ENCODE measurements at regions not wholly inside any gene's neighbourhood (a gene's known extent, or its start where the extent isn't known, plus 50 kb on each side); places are given as distances from the start of the nearest gene placed in this dataset.

DNA sequence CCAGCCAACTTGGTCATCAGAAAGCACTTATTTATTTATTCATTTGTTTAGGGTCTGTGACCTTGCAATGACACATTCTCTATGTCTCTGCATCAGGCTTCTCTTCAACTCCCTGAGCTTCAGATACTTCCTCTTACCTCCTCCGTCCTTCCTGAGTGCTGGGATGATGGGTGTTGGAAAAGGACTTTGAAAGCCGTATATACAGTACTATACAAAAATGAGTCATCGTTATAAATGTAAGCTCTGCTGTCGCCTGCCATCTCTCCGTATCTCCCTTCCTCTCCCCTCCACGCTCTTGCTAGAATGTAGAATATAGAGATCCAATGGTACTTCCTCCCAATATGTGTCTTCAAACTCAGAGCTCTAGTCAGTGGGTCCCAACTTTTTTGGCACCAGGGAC lies 91.9 kb upstream of the SALL4 start:
- Histone ChIP-seq H3K9me3 (ENCODE audit: insufficient read depth, low read depth, low read length) (no peaks in the 10 kb centered on the region), H3K27me3 (ENCODE audit: insufficient read depth, low read length, poor library complexity, severe bottlenecking) (no peaks in the 10 kb centered on the region), H3F3A (ENCODE audit: low read depth) (no peaks in the 10 kb centered on the region), H3K79me2 (ENCODE audit: insufficient read depth, low read length) (no peaks in the 10 kb centered on the region), H4K20me1 (ENCODE audit: insufficient read depth, low read length, poor library complexity, severe bottlenecking) (no peaks in the 10 kb centered on the region), H3K9me2 (replicated peaks; ENCODE audit: low read depth, low read length) (no peaks in the 10 kb centered on the region), H3K36me3 (ENCODE audit: insufficient read depth, low read length) (no peaks in the 10 kb centered on the region), H3K4me2 (ENCODE audit: low read depth, low read length, poor library complexity, severe bottlenecking) (no peak overlapping the region), H3K4me1 (ENCODE audit: insufficient read depth, low read length, poor library complexity, severe bottlenecking) (peaks cover 7% of the 10 kb centered on the region), H3K4me3 (ENCODE audit: low read length, poor library complexity, severe bottlenecking) (no peak overlapping the region), H2AFZ (ENCODE audit: low read length) (no peak overlapping the region), H3K9ac (ENCODE audit: low read depth, low read length, poor library complexity, severe bottlenecking) (no peak overlapping the region)
- TF ChIP-seq, protein P1, sequence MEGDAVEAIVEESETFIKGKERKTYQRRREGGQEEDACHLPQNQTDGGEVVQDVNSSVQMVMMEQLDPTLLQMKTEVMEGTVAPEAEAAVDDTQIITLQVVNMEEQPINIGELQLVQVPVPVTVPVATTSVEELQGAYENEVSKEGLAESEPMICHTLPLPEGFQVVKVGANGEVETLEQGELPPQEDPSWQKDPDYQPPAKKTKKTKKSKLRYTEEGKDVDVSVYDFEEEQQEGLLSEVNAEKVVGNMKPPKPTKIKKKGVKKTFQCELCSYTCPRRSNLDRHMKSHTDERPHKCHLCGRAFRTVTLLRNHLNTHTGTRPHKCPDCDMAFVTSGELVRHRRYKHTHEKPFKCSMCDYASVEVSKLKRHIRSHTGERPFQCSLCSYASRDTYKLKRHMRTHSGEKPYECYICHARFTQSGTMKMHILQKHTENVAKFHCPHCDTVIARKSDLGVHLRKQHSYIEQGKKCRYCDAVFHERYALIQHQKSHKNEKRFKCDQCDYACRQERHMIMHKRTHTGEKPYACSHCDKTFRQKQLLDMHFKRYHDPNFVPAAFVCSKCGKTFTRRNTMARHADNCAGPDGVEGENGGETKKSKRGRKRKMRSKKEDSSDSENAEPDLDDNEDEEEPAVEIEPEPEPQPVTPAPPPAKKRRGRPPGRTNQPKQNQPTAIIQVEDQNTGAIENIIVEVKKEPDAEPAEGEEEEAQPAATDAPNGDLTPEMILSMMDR (conservative IDR thresholded peaks at IDR 0.05; ENCODE audit: low read length), result no peak
- TF ChIP-seq EZH2phosphoT487 (IDR thresholded peaks at IDR 0.05; ENCODE audit: borderline replicate concordance), result no peak

DNA sequence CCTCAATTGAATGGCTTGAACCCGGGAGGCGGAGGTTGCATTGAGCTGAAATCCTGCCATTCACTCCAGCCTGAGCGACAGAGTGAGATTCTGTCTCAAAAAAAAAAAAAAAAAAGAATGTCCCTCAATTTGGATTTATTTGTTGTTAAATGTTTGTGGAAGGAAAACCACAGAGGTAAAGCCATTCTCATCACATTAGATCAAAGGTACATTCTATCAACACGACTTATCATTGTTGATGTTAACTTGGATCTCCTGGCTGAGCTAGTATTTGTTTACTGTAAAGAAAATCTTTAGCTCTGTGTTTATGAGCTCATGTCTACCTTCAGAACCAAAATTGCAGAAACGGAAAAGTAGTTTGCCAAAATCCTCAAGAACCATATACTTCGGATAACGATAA lies 91.4 kb upstream of the SALL4 start:
- TF ChIP-seq EZH2phosphoT487 (IDR thresholded peaks at IDR 0.05; ENCODE audit: borderline replicate concordance), result no peak
- TF ChIP-seq, protein P1 (conservative IDR thresholded peaks at IDR 0.05; ENCODE audit: low read length), result no peak
- H3K9me2 ChIP-seq (replicated peaks; ENCODE audit: low read depth, low read length), result no peaks in the 10 kb centered on the region
- no peaks in the 10 kb centered on the region for H3K27me3 ChIP-seq (ENCODE audit: insufficient read depth, low read length, poor library complexity, severe bottlenecking)

DNA sequence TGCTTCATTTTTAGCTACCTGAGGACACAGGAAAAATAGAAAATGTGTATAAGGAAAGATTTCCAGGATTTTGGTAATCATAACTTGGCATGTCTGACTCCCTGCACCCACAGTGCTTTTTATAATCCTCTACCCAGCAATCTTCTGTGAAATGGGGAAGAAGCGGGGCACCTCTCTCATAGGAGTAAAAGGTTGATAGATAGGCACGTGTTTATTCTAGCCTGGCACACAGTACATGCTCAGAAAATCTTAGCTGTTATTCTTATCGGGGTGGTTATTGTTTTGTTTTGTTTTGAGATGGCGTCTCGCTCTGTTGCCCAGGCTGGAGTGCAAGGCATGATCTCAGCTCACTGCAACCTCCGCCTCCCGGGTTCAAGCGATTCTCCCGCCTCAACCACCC lies 87.7 kb upstream of the SALL4 start:
- peaks cover 16% of the 10 kb centered on the region for H3K4me1 ChIP-seq (ENCODE audit: insufficient read depth, low read length, poor library complexity, severe bottlenecking)
- no peaks in the 10 kb centered on the region for H3K9me2 ChIP-seq (replicated peaks; ENCODE audit: low read depth, low read length)
- peak overlapping the region; percentile 47; the same call in 1 of the 2 replicates for H2AFZ ChIP-seq (ENCODE audit: low read length)
- H3K4me2 ChIP-seq (ENCODE audit: low read depth, low read length, poor library complexity, severe bottlenecking), result no peak overlapping the region
- H3K79me2 ChIP-seq (ENCODE audit: insufficient read depth, low read length), result no peaks in the 10 kb centered on the region
- no peaks in the 10 kb centered on the region for H3K27me3 ChIP-seq (ENCODE audit: insufficient read depth, low read length, poor library complexity, severe bottlenecking)
- no peaks in the 10 kb centered on the region for H4K20me1 ChIP-seq (ENCODE audit: insufficient read depth, low read length, poor library complexity, severe bottlenecking)
- no peaks in the 10 kb centered on the region for H3K9me3 ChIP-seq (ENCODE audit: insufficient read depth, low read depth, low read length)
- H3F3A ChIP-seq (ENCODE audit: low read depth), result no peaks in the 10 kb centered on the region
- H3K9ac ChIP-seq (ENCODE audit: low read depth, low read length, poor library complexity, severe bottlenecking), result no peak overlapping the region
- no peaks in the 10 kb centered on the region for H3K36me3 ChIP-seq (ENCODE audit: insufficient read depth, low read length)
- TF ChIP-seq, protein P1 (conservative IDR thresholded peaks at IDR 0.05; ENCODE audit: low read length), result no peak
- no peak for TF ChIP-seq EZH2phosphoT487 (IDR thresholded peaks at IDR 0.05; ENCODE audit: borderline replicate concordance)
- no peak overlapping the region for H3K4me3 ChIP-seq (ENCODE audit: low read length, poor library complexity, severe bottlenecking)

More for the DNA sequence above, 91.4 kb upstream of the SALL4 start:
- H3K9me3 ChIP-seq (ENCODE audit: insufficient read depth, low read depth, low read length), result no peaks in the 10 kb centered on the region
- no peaks in the 10 kb centered on the region for H3F3A ChIP-seq (ENCODE audit: low read depth)
- H3K9ac ChIP-seq (ENCODE audit: low read depth, low read length, poor library complexity, severe bottlenecking), result no peak overlapping the region
- peaks cover 12% of the 10 kb centered on the region for H3K4me1 ChIP-seq (ENCODE audit: insufficient read depth, low read length, poor library complexity, severe bottlenecking)
- no peak overlapping the region for H3K4me2 ChIP-seq (ENCODE audit: low read depth, low read length, poor library complexity, severe bottlenecking)
- no peak overlapping the region for H3K4me3 ChIP-seq (ENCODE audit: low read length, poor library complexity, severe bottlenecking)
- H4K20me1 ChIP-seq (ENCODE audit: insufficient read depth, low read length, poor library complexity, severe bottlenecking), result no peaks in the 10 kb centered on the region
- no peaks in the 10 kb centered on the region for H3K79me2 ChIP-seq (ENCODE audit: insufficient read depth, low read length)
- no peaks in the 10 kb centered on the region for H3K36me3 ChIP-seq (ENCODE audit: insufficient read depth, low read length)
- no peak overlapping the region for H2AFZ ChIP-seq (ENCODE audit: low read length)
